ENCODE measurements at regions not wholly inside any gene's neighbourhood (a gene's known extent, or its start where the extent isn't known, plus 50 kb on each side); places are given as distances from the start of the nearest gene placed in this dataset.

DNA sequence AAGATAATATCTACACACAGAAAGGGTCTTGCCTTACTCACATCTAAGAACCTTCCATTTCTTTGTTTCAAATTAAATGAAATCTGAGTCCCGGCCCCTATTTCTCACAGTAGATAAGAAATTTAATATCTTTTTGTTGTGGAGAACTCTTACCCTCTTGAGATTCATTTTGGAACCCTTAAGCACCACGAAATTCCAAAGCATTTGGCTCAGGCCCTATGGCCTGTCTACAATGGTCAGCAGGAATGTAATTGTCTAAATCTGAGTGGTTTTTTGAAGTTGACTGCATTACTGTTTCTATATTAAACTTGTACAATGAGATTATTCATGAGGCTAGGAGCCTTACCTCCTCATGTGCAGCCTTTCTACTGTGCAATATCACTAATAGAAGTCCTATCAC lies 723.3 kb downstream of the TSN start:
- peaks cover 7% of the 10 kb centered on the region for H3K4me1 ChIP-seq
- no peaks in the 10 kb centered on the region for H3K9me3 Mint-ChIP-seq
- H3F3A ChIP-seq (ENCODE audit: low read depth), result no peaks in the 10 kb centered on the region
- H3K79me2 ChIP-seq (ENCODE audit: low read depth), result no peaks in the 10 kb centered on the region
- H3K27ac ChIP-seq, result no peak overlapping the region
- H3K4me3 ChIP-seq, result no peak overlapping the region
- DNase-seq (ENCODE audit: low spot score), result no peak
- no peaks in the 10 kb centered on the region for H3K36me3 ChIP-seq
- no peak overlapping the region for H3K4me3 Mint-ChIP-seq
- no peaks in the 10 kb centered on the region for H3K27me3 Mint-ChIP-seq (ENCODE audit: insufficient read depth, low read depth)
- no peak overlapping the region for H3K27ac Mint-ChIP-seq
- no peak overlapping the region for H3K4me2 ChIP-seq
- peaks cover 21% of the 10 kb centered on the region for H3K4me1 Mint-ChIP-seq
- no peak for TF ChIP-seq EZH2phosphoT487 (IDR thresholded peaks at IDR 0.05)
- TF ChIP-seq EZH2 (IDR thresholded peaks at IDR 0.05), result no peak
- TF ChIP-seq, protein P1, sequence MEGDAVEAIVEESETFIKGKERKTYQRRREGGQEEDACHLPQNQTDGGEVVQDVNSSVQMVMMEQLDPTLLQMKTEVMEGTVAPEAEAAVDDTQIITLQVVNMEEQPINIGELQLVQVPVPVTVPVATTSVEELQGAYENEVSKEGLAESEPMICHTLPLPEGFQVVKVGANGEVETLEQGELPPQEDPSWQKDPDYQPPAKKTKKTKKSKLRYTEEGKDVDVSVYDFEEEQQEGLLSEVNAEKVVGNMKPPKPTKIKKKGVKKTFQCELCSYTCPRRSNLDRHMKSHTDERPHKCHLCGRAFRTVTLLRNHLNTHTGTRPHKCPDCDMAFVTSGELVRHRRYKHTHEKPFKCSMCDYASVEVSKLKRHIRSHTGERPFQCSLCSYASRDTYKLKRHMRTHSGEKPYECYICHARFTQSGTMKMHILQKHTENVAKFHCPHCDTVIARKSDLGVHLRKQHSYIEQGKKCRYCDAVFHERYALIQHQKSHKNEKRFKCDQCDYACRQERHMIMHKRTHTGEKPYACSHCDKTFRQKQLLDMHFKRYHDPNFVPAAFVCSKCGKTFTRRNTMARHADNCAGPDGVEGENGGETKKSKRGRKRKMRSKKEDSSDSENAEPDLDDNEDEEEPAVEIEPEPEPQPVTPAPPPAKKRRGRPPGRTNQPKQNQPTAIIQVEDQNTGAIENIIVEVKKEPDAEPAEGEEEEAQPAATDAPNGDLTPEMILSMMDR (IDR thresholded peaks at IDR 0.05), result no peak
- H2AFZ ChIP-seq (replicated peaks), result no peak overlapping the region
- H4K20me1 ChIP-seq (ENCODE audit: low read depth), result no peaks in the 10 kb centered on the region
- H3K36me3 Mint-ChIP-seq, result peaks cover 3% of the 10 kb centered on the region
- H3K9me3 ChIP-seq (ENCODE audit: low read depth), result no peaks in the 10 kb centered on the region
- H3K9ac ChIP-seq, result no peak overlapping the region
- H3K27me3 ChIP-seq, result no peaks in the 10 kb centered on the region

DNA sequence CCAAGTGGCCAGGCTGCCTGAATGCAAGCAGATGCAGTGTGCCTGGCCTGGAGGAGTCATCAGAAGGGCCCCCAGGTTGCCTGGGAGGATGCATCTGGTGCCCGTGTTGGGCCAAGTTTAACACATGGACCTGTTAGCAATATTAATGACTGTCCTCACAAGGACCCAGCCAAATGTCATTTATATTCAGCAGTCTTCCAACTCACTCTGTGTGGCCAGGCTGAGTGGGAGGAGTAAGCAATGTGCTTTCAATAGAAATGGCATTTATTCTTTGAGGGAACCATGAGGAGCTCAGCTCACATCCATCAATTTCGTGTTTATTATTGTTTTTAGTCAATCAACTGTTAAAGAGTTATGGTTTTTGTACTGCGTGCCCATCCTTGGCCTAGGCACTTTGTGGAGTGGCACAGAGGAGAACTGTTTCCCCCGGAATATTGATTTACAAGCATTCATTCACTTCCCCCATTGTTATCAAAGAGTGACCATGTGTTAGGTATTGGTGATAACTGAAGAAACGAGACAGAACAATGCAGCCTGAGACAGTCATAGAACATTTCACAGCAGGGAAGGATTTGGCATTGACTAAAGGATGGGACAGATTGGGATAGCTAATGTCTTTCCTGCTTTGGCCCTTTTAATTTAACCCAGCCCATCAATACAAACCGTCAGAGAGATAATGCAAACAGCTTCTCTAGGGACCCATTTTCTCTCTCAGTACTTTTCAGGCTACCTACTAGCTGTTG lies 725.2 kb downstream of the TSN start:
- no peak for TF ChIP-seq EZH2phosphoT487 (IDR thresholded peaks at IDR 0.05)
- Mint-ChIP-seq H3K4me3 (no peak overlapping the region), H3K36me3 (peaks cover 3% of the 10 kb centered on the region), H3K27ac (no peak overlapping the region), H3K27me3 (ENCODE audit: insufficient read depth, low read depth) (no peaks in the 10 kb centered on the region), H3K4me1 (peaks cover 21% of the 10 kb centered on the region), H3K9me3 (no peaks in the 10 kb centered on the region)
- DNase-seq (ENCODE audit: low spot score), result no peak
- H3K4me3 ChIP-seq, result no peak overlapping the region
- H2AFZ ChIP-seq (replicated peaks), result no peak overlapping the region
- no peaks in the 10 kb centered on the region for H3K79me2 ChIP-seq (ENCODE audit: low read depth)
- peaks cover 7% of the 10 kb centered on the region for H3K4me1 ChIP-seq
- no peaks in the 10 kb centered on the region for H3K36me3 ChIP-seq
- H3K4me2 ChIP-seq, result no peak overlapping the region
- no peak overlapping the region for H3K9ac ChIP-seq
- no peaks in the 10 kb centered on the region for H3K27me3 ChIP-seq
- H4K20me1 ChIP-seq (ENCODE audit: low read depth), result no peaks in the 10 kb centered on the region
- no peaks in the 10 kb centered on the region for H3K9me3 ChIP-seq (ENCODE audit: low read depth)
- no peaks in the 10 kb centered on the region for H3F3A ChIP-seq (ENCODE audit: low read depth)
- no peak overlapping the region for H3K27ac ChIP-seq

DNA sequence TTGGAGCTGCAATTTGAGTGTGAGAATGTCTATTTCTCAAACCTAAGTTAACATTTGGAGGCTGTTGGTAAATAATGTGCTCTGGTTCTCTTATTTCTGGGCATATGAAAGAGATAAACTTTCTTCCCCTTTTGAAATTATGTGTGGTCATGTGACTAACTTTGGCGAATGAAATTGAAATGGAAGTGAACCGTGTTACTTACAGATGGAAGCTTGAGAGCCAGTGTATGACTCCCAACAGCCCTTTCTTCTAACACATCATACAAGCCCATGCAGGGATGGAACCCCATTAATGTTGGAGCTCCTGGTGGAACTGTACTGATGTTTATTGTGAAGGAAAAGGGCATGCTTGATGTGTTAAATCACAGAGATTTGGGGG lies 725.8 kb downstream of the TSN start:
- H2AFZ ChIP-seq (replicated peaks), result no peak overlapping the region
- no peak overlapping the region for H3K27ac Mint-ChIP-seq

DNA sequence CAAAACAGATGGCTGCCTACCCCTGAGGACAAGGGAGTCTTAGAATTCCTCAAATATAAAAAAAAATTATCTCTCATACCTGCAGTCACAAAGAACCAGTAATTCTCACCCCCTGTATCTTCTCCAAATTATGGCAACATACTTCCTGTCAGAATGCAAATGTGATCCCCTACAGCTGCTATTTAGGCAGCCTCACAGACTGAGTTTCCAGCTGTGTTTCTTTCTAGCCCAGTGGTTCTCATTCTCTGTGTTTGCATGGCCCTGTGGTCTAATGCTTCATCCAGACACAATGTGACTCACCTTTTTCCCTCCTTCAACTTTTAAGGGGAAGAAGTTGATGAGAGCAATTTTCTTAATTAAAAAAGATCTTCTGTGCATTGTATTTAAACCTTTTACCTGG lies 726.3 kb downstream of the TSN start:
- H3K4me2 ChIP-seq, result no peak overlapping the region
- peaks cover 21% of the 10 kb centered on the region for H3K4me1 Mint-ChIP-seq
- no peaks in the 10 kb centered on the region for H4K20me1 ChIP-seq (ENCODE audit: low read depth)
- no peak for TF ChIP-seq EZH2 (IDR thresholded peaks at IDR 0.05)
- TF ChIP-seq, protein P1 (IDR thresholded peaks at IDR 0.05), result no peak
- no peak for TF ChIP-seq EZH2phosphoT487 (IDR thresholded peaks at IDR 0.05)
- no peak overlapping the region for H3K27ac Mint-ChIP-seq
- H3K9ac ChIP-seq, result no peak overlapping the region
- H3K27me3 Mint-ChIP-seq (ENCODE audit: insufficient read depth, low read depth), result no peaks in the 10 kb centered on the region
- H3K79me2 ChIP-seq (ENCODE audit: low read depth), result no peaks in the 10 kb centered on the region
- H3K9me3 Mint-ChIP-seq, result no peaks in the 10 kb centered on the region
- peaks cover 7% of the 10 kb centered on the region for H3K4me1 ChIP-seq
- H3K4me3 Mint-ChIP-seq, result no peak overlapping the region
- no peak overlapping the region for H3K27ac ChIP-seq
- H3K27me3 ChIP-seq, result no peaks in the 10 kb centered on the region
- H3K4me3 ChIP-seq, result no peak overlapping the region
- no peak overlapping the region for H2AFZ ChIP-seq (replicated peaks)
- H3F3A ChIP-seq (ENCODE audit: low read depth), result no peaks in the 10 kb centered on the region
- peaks cover 3% of the 10 kb centered on the region for H3K36me3 Mint-ChIP-seq
- no peaks in the 10 kb centered on the region for H3K36me3 ChIP-seq
- H3K9me3 ChIP-seq (ENCODE audit: low read depth), result no peaks in the 10 kb centered on the region
- DNase-seq (ENCODE audit: low spot score), result peak; percentile 29

More for the DNA sequence above, 725.8 kb downstream of the TSN start:
- no peaks in the 10 kb centered on the region for H3K36me3 ChIP-seq
- H3K9me3 ChIP-seq (ENCODE audit: low read depth), result no peaks in the 10 kb centered on the region
- H3F3A ChIP-seq (ENCODE audit: low read depth), result no peaks in the 10 kb centered on the region
- TF ChIP-seq EZH2 (IDR thresholded peaks at IDR 0.05), result no peak
- TF ChIP-seq, protein P1 (IDR thresholded peaks at IDR 0.05), result no peak
- no peak for TF ChIP-seq EZH2phosphoT487 (IDR thresholded peaks at IDR 0.05)
- Mint-ChIP-seq H3K9me3 (no peaks in the 10 kb centered on the region), H3K4me1 (peaks cover 21% of the 10 kb centered on the region), H3K27me3 (ENCODE audit: insufficient read depth, low read depth) (no peaks in the 10 kb centered on the region), H3K4me3 (no peak overlapping the region), H3K36me3 (peaks cover 3% of the 10 kb centered on the region)
- H3K4me3 ChIP-seq, result no peak overlapping the region
- H3K79me2 ChIP-seq (ENCODE audit: low read depth), result no peaks in the 10 kb centered on the region
- H3K27ac ChIP-seq, result no peak overlapping the region
- peaks cover 7% of the 10 kb centered on the region for H3K4me1 ChIP-seq
- no peak overlapping the region for H3K9ac ChIP-seq
- no peak for DNase-seq (ENCODE audit: low spot score)
- H3K4me2 ChIP-seq, result no peak overlapping the region
- no peaks in the 10 kb centered on the region for H3K27me3 ChIP-seq
- H4K20me1 ChIP-seq (ENCODE audit: low read depth), result no peaks in the 10 kb centered on the region

Data from neural progenitor cell (in vitro differentiated cells).